Esophagus muscularis mucosa (tissue), 4 donors: ENCODE measurements at regions not wholly inside any gene's neighbourhood (a gene's known extent, or its start where the extent isn't known, plus 50 kb on each side); places are given as distances from the start of the nearest gene placed in this dataset.

Experiments
- DNase-seq: peaks from one replicate; pipeline ENCODE4 v3.0.0-alpha.2; 2017; ENCODE audit errors: extremely low spot score
- H3K27ac ChIP-seq, 4 donors: fragments of 200-600 bp; sonication (generic); replicated peaks in 1 of 4; 1 replicate in 3 of 4; 2 replicates in 1 of 4; pipeline ENCODE4 v1.5.1; 2016 to 2019; ENCODE audit warnings: mild to moderate bottlenecking in 1 of 4
- H3K27me3 ChIP-seq, 4 donors: fragments of 200-600 bp; sonication (generic); one replicate each; pipeline versions ENCODE4 v1.5.1 to v1.6.0; 2016 to 2019
- H3K36me3 ChIP-seq, 4 donors: fragments of 200-600 bp; sonication (generic); one replicate each; pipeline ENCODE4 v1.5.1; 2016 to 2019
- H3K4me1 ChIP-seq, 4 donors: fragments of 200-600 bp; sonication (generic); one replicate each; pipeline ENCODE4 v1.5.1; 2016 to 2019
- H3K4me3 ChIP-seq, 4 donors: fragments of 200-600 bp; sonication (generic); 1 replicate in 2 of 4; 2 replicates in 2 of 4; pipeline ENCODE4 v1.5.1; 2016 to 2019; ENCODE audit warnings: mild to moderate bottlenecking in 4 of 4, moderate library complexity in 1 of 4
- H3K9me3 ChIP-seq, 4 donors: fragments of 200-600 bp; sonication (generic); 1 replicate in 3 of 4; 2 replicates in 1 of 4; pipeline ENCODE4 v1.5.1; 2016 to 2019
- EP300 ChIP-seq: sonication (generic); formaldehyde crosslinking; IDR thresholded peaks from one replicate; pipeline ENCODE4 v1.6.1; 2017; ENCODE audit warnings: antibody characterized with exemption
- POLR2A ChIP-seq: fragments of 450-650 bp; IDR thresholded peaks from one replicate; pipeline ENCODE4 v1.6.1; 2017; ENCODE audit warnings: antibody characterized with exemption, moderate library complexity, mild to moderate bottlenecking, low read depth
- POLR2AphosphoS5 ChIP-seq, 2 donors: sonication (generic); formaldehyde crosslinking; IDR thresholded peaks; one replicate each; pipeline ENCODE4 v1.6.1; 2017; ENCODE audit warnings: antibody characterized with exemption in 2 of 2
- WGBS: methylation state at CpG from one replicate; pipeline ENCODE4 v1.1.5; 2018; 5-methylcytosine and 5-hydroxymethylcytosine counted together
- intact Hi-C: fragments of 100-400 bp; cut with DNase I; formaldehyde crosslinking; loops from one replicate; pipeline ENCODE4 v1.15.1; 2023
- TF ChIP-seq, protein P1 (sequence below), 3 experiments: fragments of 200-600 bp in 2 of 3; fragments of 450-650 bp in 1 of 3; sonication (generic) in 2 of 3; IDR thresholded peaks; one replicate each; pipeline ENCODE4 v1.5.1; 2017 to 2019; ENCODE audit warnings: antibody characterized with exemption in 3 of 3, mild to moderate bottlenecking in 2 of 3, moderate library complexity in 1 of 3

GRCh38 chr2:190138032-190138431 lies 75.5 kb upstream of the MSTN start:
- Histone ChIP-seq H3K36me3 (no peaks in the 10 kb centered on the region), H3K4me1 (peaks cover 0 to 4% (median 0%) of the 10 kb centered on the region in 4 donors), H3K27me3 (no peaks in the 10 kb centered on the region), H3K27ac (no peak overlapping the region), H3K9me3 (no peaks in the 10 kb centered on the region), H3K4me3 (no peak overlapping the region)
- intact Hi-C loops: no loop called here
- TF ChIP-seq POLR2AphosphoS5 (IDR thresholded peaks at IDR 0.05) (no peak), EP300 (no peak), POLR2A (no peak)
- TF ChIP-seq, protein P1, sequence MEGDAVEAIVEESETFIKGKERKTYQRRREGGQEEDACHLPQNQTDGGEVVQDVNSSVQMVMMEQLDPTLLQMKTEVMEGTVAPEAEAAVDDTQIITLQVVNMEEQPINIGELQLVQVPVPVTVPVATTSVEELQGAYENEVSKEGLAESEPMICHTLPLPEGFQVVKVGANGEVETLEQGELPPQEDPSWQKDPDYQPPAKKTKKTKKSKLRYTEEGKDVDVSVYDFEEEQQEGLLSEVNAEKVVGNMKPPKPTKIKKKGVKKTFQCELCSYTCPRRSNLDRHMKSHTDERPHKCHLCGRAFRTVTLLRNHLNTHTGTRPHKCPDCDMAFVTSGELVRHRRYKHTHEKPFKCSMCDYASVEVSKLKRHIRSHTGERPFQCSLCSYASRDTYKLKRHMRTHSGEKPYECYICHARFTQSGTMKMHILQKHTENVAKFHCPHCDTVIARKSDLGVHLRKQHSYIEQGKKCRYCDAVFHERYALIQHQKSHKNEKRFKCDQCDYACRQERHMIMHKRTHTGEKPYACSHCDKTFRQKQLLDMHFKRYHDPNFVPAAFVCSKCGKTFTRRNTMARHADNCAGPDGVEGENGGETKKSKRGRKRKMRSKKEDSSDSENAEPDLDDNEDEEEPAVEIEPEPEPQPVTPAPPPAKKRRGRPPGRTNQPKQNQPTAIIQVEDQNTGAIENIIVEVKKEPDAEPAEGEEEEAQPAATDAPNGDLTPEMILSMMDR (IDR thresholded peaks at IDR 0.05): no peak
- no peak for DNase-seq
- 93% methylated on average over 1 of the region's 1 CpG for WGBS

- H3K36me3 ChIP-seq: no peaks in the 10 kb centered on the region
- WGBS: 72% methylated on average over 2 of the region's 2 CpGs
- H3K27ac ChIP-seq: no peak overlapping the region
- no peaks in the 10 kb centered on the region for H3K9me3 ChIP-seq
- H3K27me3 ChIP-seq: no peaks in the 10 kb centered on the region
- intact Hi-C loops: no loop called here
- no peak overlapping the region for H3K4me3 ChIP-seq
- no peak for DNase-seq
- H3K4me1 ChIP-seq: peaks cover 0 to 4% (median 0%) of the 10 kb centered on the region in 4 donors
- TF ChIP-seq POLR2AphosphoS5 (IDR thresholded peaks at IDR 0.05) (no peak), POLR2A (no peak), EP300 (no peak)
- TF ChIP-seq, protein P1 (IDR thresholded peaks at IDR 0.05): no peak
These were observed 75.0 kb upstream of the MSTN start for GRCh38 chr2:190137561-190137960.

DNA sequence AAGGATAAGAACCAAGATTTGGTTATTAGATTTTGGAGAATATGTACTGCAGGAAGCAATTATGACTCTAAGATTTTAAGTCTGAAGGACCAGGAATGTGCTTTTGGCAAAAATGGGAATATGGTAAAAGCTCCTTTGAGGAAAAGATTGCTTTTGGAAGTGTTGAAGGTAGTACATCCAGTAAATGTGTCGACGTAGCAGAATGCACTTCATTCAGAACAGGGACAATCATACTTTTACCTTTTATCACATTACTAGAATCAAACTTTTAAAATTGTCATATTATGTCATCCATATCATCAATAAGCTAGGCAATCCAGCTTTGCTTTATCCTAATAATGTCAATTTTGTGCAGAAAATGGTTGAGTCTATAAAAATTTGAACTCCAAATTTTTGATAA lies 74.3 kb upstream of the MSTN start:
- intact Hi-C loops: no loop called here
- 98% methylated on average over 2 of the region's 2 CpGs for WGBS
- Histone ChIP-seq H3K36me3 (no peaks in the 10 kb centered on the region), H3K27me3 (no peaks in the 10 kb centered on the region), H3K4me3 (no peak overlapping the region), H3K27ac (no peak overlapping the region), H3K4me1 (peaks cover 0 to 4% (median 0%) of the 10 kb centered on the region in 4 donors), H3K9me3 (no peaks in the 10 kb centered on the region)
- TF ChIP-seq POLR2A (no peak), POLR2AphosphoS5 (IDR thresholded peaks at IDR 0.05) (no peak), EP300 (no peak)
- TF ChIP-seq, protein P1 (IDR thresholded peaks at IDR 0.05): no peak
- DNase-seq: no peak

GRCh38 chr2:190136259-190136658 lies 73.7 kb upstream of the MSTN start:
- DNase-seq: no peak
- Histone ChIP-seq H3K9me3 (no peaks in the 10 kb centered on the region), H3K27ac (no peak overlapping the region), H3K4me3 (no peak overlapping the region), H3K36me3 (no peaks in the 10 kb centered on the region), H3K27me3 (no peaks in the 10 kb centered on the region), H3K4me1 (peaks cover 0 to 4% (median 0%) of the 10 kb centered on the region in 4 donors)
- TF ChIP-seq POLR2A (no peak), EP300 (no peak), POLR2AphosphoS5 (IDR thresholded peaks at IDR 0.05) (no peak)
- TF ChIP-seq, protein P1 (IDR thresholded peaks at IDR 0.05): no peak
- intact Hi-C loops: no loop called here
- WGBS: 93% methylated on average over 1 of the region's 1 CpG
